Left lung (tissue), 4 donors: ENCODE measurements at regions not wholly inside any gene's neighbourhood (a gene's known extent, or its start where the extent isn't known, plus 50 kb on each side); places are given as distances from the start of the nearest gene placed in this dataset.

Experiments used
- ATAC-seq: fragments of 200-7000 bp; cut with Tn5 transposase; one replicate; pipeline ENCODE4 v1.9.1; 2020; ENCODE audit warnings: moderate library complexity
- DNase-seq, 4 donors: peaks; one replicate each; pipeline ENCODE4 v3.0.0-alpha.2; 2013 to 2020
- H3K27ac ChIP-seq, 2 donors: fragments of 200-600 bp; sonication (generic) in 1 of 2; one replicate each; pipeline versions ENCODE4 v1.5.0 to v1.8.0; 2020 to 2021
- H3K27me3 ChIP-seq, 2 donors: fragments of 200-600 bp; sonication (generic) in 1 of 2; one replicate each; pipeline versions ENCODE4 v1.5.0 to v1.8.0; 2020 to 2021
- H3K36me3 ChIP-seq, 2 donors: fragments of 200-600 bp; sonication (generic) in 1 of 2; one replicate each; pipeline versions ENCODE4 v1.5.0 to v1.8.0; 2020 to 2021
- H3K4me1 ChIP-seq, 2 donors: fragments of 200-600 bp; one replicate each; pipeline ENCODE4 v1.8.0; 2021
- H3K4me3 ChIP-seq, 2 donors: fragments of 200-600 bp; sonication (generic) in 1 of 2; one replicate each; pipeline versions ENCODE4 v1.5.0 to v1.8.0; 2020 to 2021; ENCODE audit warnings: mild to moderate bottlenecking in 1 of 2
- H3K9me3 ChIP-seq, 2 donors: fragments of 200-600 bp; sonication (generic) in 1 of 2; one replicate each; pipeline versions ENCODE4 v1.5.0 to v1.8.0; 2020 to 2021
- CTCF ChIP-seq, 2 donors: fragments of 200-600 bp; sonication (generic) in 1 of 2; IDR thresholded peaks; one replicate each; pipeline versions ENCODE4 v1.5.0 to v1.8.0; 2021; ENCODE audit warnings: antibody characterized with exemption in 2 of 2
- intact Hi-C, 2 donors: fragments of 100-400 bp; cut with DNase I; formaldehyde crosslinking; loops; one replicate each; pipeline versions ENCODE4 v1.11.2 to v1.14.2; 2022
- donor health status: DM: no; HTN: yes; CAD: no.
- donor health status: DM: no; HTN: no; CAD: no.

- ATAC-seq (no peak), DNase-seq (no peak)
- no peak for TF ChIP-seq CTCF (IDR thresholded peaks at IDR 0.05)
Observed at GRCh38 chr1:191564275-191564674, 594.0 kb upstream of the RGS18 start.

GRCh38 chr1:191572479-191572878, 585.8 kb upstream of the RGS18 start:
- no peak overlapping the region for H3K27ac ChIP-seq
- no peak for TF ChIP-seq CTCF (IDR thresholded peaks at IDR 0.05)
- intact Hi-C loops = no loop called here

More at GRCh38 chr1:191564275-191564674, 594.0 kb upstream of the RGS18 start:
- no peak overlapping the region for H3K27ac ChIP-seq
- intact Hi-C loops = no loop called here
- no peaks in the 10 kb centered on the region for H3K36me3 ChIP-seq
- H3K27me3 ChIP-seq = no peaks in the 10 kb centered on the region
- H3K4me1 ChIP-seq = no peaks in the 10 kb centered on the region
- H3K9me3 ChIP-seq = no peaks in the 10 kb centered on the region
- H3K4me3 ChIP-seq = no peak overlapping the region

GRCh38 chr1:191575180-191575579, 583.1 kb upstream of the RGS18 start:
- intact Hi-C loops = no loop called here
- no peak overlapping the region for H3K4me3 ChIP-seq
- no peak for TF ChIP-seq CTCF (IDR thresholded peaks at IDR 0.05)
- no peaks in the 10 kb centered on the region for H3K4me1 ChIP-seq
- no peak for DNase-seq
- no peaks in the 10 kb centered on the region for H3K9me3 ChIP-seq
- no peak overlapping the region for H3K27ac ChIP-seq
- H3K27me3 ChIP-seq = no peaks in the 10 kb centered on the region
- no peaks in the 10 kb centered on the region for H3K36me3 ChIP-seq
- no peak for ATAC-seq

More at GRCh38 chr1:191572479-191572878, 585.8 kb upstream of the RGS18 start:
- H3K4me1 ChIP-seq = no peaks in the 10 kb centered on the region
- no peaks in the 10 kb centered on the region for H3K9me3 ChIP-seq
- DNase-seq (no peak), ATAC-seq (no peak)
- H3K4me3 ChIP-seq = no peak overlapping the region
- no peaks in the 10 kb centered on the region for H3K27me3 ChIP-seq
- H3K36me3 ChIP-seq = no peaks in the 10 kb centered on the region

- intact Hi-C loops = no loop called here
- no peaks in the 10 kb centered on the region for H3K4me1 ChIP-seq
Observed at GRCh38 chr1:191575746-191576145, 582.5 kb upstream of the RGS18 start.

GRCh38 chr1:191577213-191577612, 581.0 kb upstream of the RGS18 start:
- Histone ChIP-seq H3K27me3 (no peaks in the 10 kb centered on the region), H3K4me3 (no peak overlapping the region), H3K27ac (no peak overlapping the region), H3K4me1 (no peaks in the 10 kb centered on the region), H3K36me3 (no peaks in the 10 kb centered on the region), H3K9me3 (no peaks in the 10 kb centered on the region)
- intact Hi-C loops = no loop called here
- no peak for TF ChIP-seq CTCF (IDR thresholded peaks at IDR 0.05)
- DNase-seq (no peak), ATAC-seq (no peak)

More at GRCh38 chr1:191575746-191576145, 582.5 kb upstream of the RGS18 start:
- Histone ChIP-seq H3K27me3 (no peaks in the 10 kb centered on the region), H3K9me3 (no peaks in the 10 kb centered on the region), H3K27ac (no peak overlapping the region), H3K36me3 (no peaks in the 10 kb centered on the region), H3K4me3 (no peak overlapping the region)
- ATAC-seq (no peak), DNase-seq (no peak)
- no peak for TF ChIP-seq CTCF (IDR thresholded peaks at IDR 0.05)
